ENCODE measurements at regions not wholly inside any gene's neighbourhood (a gene's known extent, or its start where the extent isn't known, plus 50 kb on each side); places are given as distances from the start of the nearest gene placed in this dataset.
"Not testable (repeated sequence)": the region's sequence is repeated elsewhere in the genome, so short reads cannot be mapped to it uniquely, and the experiment has no call there.

DNA sequence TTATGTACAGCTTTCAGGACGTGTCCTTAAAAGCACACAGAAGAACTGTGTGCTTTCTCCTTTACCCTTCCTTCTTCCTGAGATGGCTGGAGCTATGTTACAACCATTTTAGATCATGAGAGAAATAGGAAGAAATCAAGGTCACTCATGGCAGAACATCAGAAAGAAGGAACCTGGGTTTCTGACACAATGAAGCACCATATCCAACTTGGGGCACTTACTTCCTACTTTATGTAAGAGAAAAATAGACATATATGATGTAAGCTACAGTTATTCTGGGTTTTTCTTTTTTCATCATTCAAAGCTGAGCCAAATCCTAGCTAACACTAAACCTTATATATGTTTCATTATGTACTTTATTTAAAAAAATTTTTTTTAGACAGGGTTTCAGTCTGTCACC is 79.5 kb downstream of the FAM161A start:
- DNase-seq (ENCODE audit: extremely low read depth, low read depth, low spot score), result no peak

DNA sequence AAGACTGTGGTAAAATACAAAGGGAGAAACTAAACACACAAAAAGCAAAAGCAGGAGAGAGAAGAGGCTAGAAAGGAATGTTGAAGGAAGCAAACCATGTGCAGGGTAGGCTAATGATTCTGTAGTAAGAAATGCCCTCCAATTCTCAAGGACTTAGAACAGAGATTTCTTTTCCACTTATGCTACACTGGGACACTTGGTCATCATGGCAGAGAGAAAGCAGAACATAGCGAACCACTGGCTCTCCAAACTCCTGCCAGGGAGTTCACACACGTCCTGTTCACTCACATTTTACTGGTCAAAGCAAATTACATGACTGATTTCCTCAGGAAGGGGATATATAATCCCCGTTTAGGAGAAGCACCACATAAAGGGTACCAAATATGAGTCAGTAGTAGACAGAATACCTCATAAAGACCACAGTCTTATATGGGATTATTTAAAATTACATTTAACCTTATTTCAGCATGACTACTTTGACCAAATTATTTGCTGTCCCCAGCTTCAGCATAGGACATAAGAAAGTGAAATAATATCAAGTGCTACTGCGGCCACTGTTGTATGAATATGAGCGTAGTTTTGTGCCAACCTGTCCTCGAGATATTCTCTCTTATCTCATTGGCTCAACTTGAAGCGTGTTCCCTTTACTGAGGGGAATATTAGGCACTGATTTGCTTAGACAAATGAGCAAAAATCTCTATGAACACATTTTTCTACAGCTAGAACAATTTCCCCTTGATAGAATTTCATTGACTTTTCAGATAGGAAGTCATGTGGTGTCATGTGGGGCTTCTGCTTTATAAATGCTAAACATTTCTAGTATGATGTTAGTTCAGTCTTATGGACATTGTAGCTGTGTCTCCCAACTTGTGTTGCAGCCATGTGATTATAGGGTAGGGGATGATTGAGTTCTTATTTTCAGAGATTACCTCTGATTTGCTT is 81.7 kb downstream of the FAM161A start:
- no peak for DNase-seq (ENCODE audit: extremely low read depth, low read depth, low spot score)

DNA sequence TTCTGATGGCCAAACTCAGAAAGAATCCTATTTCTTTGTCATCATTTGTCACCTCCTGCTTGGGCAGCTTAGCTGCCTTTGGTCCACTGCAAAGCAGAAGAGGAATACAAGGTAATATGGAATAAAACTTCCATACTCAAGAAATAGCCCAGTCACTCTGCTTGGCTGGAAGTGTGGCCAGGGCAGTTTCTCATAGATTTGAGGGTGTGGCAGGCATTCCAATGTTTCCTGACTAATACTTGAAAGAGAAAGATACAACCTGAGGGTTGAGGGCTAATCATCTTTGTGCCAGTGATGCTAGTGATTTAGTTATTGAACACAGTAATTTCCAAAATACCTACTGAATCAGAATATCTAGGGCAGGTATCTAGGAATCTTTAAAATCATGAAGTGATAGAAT is 83.1 kb downstream of the FAM161A start:
- no peak for DNase-seq (ENCODE audit: extremely low read depth, low read depth, low spot score)

DNA sequence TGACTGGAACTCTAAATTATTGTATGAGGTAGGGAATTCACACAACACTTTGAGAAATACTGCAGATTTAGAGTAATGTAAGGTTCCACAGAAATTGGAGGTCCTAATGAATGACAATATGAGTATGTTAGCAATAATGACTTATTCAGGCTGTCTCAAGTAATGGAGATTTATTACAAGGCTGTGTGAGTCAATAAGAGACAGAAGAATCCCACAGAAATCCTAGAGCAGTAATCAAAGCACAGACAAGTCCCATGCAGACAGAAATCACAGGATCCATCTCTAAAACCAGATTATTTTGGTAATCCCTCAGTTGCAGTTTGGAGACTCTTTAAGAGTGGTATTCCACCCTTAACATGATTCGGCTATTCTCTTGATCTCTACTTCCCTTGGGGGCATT is 83.6 kb downstream of the FAM161A start:
- DNase-seq (ENCODE audit: extremely low read depth, low read depth, low spot score), result no peak

DNA sequence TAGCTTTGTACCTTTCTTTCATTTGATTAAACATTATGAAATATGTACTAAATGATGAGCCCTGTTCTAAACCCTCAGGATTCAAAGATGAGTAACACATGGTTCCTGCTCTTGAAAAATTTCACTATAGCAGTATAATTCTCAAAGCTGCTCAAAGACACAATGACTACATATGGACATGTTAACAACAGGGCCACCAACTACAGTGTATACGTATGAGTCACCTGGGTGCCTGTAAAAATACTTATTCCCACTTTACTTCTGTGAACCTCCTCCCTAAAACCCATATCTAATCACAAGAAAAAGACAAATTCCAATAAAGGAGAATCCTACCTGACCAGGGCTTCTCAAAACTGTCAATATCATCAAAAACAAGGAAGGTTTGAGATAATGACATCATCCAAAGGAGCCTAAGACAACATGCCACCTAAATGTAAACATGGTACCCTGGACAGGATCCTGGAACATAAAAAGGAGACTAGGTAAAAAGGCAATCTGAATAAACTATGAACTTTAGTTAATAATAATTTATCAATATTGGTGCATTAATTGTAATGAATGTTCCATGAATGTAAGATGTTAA is 84.7 kb downstream of the FAM161A start:
- no peak for DNase-seq (ENCODE audit: extremely low read depth, low read depth, low spot score)

DNA sequence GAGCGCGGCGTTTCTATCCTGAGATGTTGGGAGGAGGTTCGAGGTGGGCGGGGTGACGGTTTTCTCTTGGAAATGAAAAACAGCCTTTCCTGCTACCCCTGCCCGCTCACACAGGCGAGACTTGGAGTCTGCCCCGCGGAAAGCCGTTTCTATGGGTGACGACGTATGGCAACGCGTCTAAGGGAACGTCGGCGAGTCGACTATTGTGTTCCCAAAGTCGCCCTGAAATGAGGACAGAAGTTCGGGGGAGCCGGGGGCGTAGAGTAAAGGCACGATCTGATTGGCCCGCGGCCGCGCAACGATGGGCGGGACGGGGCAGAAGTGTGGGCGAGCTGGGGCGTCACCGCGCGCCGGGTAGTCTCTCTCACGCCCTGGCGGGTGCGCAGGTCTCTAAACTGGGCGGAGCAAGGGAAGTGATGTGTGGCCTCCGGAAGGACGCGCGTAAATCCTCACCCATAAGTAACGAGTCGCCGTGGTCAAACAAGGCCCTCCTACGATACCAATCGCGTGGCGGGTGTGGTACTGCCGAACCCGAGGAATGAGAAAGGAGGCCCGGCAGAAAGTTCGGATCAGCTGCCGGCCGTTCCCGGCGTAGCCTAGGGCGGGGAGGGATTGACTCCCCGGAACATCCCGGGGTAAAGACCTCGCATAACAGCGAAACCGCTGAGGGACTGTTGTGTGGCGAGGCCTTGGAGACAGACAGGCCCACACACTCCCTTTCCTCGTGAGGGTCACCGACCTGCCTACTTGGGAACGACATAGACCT is 89.6 kb downstream of the FAM161A start:
- peak; percentile 77 for DNase-seq (ENCODE audit: extremely low read depth, low read depth, low spot score)

DNA sequence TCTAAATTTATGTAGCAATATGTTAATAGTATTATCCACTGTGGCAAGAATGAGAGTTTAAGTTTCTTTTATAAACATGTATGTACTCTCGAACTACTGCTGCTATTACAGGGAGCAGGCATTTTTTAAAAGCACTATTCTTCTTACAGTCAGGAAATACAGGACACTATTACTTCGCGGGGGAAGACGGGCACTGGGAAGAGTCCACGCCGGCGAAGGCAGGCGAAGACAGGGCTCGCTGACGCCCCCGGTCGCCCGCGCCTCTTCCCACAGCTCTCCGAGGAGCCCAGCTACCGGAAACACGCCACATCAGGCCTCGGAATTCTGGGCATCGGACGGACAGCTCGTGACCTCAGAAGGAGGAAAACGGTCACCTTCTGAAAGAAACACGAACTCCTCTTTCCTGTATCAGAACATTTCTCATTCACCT is 90.2 kb downstream of the FAM161A start:
- peak; percentile 65 for DNase-seq (ENCODE audit: extremely low read depth, low read depth, low spot score)

DNA sequence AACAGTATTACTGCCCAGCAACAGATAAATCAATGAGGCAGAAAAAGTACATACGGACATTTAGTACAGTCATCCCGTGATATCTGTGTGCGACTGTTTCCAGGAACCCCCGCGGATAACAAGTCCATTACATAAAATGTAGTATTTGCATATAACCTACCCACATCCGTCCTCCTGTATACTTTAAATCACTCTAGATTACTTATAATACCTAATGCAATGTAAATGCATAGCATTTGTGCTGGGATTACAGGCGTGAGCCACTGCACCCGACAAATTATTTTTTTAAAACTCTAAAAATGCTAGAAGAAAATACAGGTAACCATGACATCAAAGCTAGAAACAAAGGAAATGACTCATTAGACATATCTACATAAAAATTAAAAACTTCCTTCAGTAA is 91.6 kb downstream of the FAM161A start:
- DNase-seq (ENCODE audit: extremely low read depth, low read depth, low spot score), result no peak

DNA sequence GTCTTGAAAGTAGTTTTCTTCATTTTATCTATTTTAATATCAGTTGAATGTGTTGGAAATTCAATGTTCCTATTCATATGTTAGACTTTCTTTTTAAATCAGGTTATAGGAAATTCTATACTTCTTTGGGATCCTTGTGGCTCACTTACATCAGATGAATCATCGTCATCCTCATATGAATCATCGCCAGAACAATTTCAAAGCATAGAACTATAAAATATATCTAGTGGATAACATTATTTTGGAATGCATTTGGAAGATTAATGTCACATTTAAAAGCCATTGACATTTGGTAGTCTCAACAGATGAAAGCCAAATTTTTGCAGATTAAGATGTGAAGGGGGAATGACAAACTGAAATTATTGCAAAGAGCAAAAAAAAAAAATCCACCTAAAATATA is 94.1 kb downstream of the FAM161A start:
- no peak for DNase-seq (ENCODE audit: extremely low read depth, low read depth, low spot score)

DNA sequence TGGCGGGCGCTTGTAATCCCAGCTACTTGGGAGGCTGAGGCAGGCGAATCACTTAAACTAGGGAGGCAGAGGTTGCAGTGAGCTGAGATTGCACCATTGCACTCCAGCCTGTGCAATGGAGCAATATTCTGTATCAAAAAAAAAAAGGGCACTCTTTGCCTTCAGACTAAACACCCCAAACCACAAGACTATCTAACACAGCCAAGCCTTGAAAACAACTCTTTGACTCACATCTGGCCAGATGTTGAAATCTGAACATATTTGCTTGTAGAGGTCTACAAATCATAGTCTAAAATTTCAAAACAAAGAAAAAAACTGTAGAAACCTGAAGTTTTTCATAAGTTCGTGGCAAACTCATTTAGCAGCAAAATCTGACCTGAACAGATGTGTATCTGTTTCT is 94.9 kb downstream of the FAM161A start:
- no peak for DNase-seq (ENCODE audit: extremely low read depth, low read depth, low spot score)

DNA sequence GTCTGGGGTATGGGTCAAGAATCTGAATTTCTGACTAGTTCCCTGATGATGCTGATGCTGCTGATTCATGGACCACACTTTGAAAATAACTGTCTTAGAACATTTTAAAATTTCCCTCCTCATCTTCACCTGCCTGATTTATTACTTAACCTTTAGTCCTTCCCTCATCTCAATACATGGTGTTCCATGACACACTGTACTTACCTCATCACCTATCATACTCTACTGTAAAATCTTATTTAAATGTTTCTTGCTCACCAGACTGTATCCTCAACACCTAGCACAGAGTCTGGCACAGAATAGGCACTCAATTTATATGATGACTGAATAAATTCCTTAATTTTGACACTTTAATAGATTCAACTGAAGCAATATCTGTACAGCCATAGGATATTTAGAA is 95.7 kb downstream of the FAM161A start:
- DNase-seq (ENCODE audit: extremely low read depth, low read depth, low spot score), result no peak

DNA sequence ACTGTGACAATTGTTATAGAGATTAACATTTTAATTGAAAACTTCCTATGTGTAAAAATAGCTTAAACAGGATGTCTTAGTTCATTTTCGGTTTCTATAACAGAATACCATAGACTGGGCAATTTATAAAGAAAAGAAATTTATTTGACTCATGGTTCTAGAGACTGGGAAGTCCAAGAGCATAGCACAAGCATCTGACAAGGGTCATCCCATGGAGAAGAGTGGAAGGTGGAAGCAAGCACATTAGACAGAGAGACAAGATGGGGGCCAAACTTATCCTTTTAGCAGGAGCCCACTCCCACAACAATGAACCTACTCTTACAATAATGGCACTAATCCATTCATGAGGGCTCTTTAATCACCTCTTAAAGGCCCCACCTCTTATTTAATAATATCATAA is 100.3 kb downstream of the FAM161A start:
- no peak for DNase-seq (ENCODE audit: extremely low read depth, low read depth, low spot score)

DNA sequence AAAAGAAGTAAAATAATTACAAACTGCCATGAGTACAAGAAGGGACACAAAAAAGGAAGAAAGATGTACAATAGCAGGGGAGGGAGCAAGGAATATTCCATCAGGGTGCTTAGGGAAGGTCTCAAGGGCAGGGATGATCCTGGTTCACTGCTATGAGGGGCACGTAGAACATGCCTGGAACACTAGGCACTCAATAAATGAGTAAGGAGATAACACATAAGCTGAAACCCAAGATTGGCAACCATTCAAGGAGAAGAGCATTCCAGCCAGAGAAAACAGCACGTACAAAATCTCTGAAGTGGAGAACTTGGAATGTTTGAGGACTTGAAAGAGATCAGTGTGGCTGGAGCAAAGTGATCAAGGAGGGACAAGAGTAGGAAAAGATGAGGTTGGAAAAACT is 103.2 kb downstream of the FAM161A start:
- DNase-seq (ENCODE audit: extremely low read depth, low read depth, low spot score), result no peak

DNA sequence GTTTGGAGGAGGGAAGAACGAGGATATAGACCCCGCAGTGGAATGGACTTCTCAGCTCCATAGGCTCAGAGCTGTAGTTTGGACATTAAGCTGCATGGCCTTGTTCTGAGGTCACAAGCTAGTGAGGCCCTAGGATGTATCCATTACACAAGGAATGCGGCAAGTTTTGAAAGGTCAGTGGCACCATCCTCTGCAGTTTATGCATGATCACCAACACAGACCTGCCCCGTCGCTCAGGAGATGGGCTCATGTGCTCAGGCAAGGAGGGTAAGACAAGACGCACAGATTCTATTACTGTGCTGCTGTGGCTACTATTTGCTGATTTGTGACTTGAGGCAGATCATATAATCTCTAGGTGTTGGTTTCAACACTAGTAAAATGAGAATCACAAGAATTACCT is 110.9 kb downstream of the FAM161A start:
- no peak for DNase-seq (ENCODE audit: extremely low read depth, low read depth, low spot score)

DNA sequence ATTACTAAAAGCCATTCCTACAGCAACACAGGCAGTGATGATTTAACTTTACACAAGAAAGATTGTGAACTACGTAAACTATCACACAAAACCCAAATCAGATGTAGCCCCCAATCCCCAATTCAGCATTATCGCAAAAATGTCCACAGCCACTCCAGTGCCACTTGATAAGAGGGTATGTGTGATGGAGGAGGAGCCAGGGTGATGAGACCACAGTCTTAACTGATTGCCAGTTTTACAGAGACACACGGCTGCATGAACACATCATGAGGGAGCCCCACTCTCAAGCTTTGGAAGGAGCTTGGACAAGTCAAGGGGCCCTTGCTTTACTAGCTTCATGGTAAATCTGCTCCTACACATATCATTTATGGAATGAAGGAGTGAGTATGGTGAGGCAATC is 116.0 kb downstream of the FAM161A start:
- DNase-seq (ENCODE audit: extremely low read depth, low read depth, low spot score), result no peak

DNA sequence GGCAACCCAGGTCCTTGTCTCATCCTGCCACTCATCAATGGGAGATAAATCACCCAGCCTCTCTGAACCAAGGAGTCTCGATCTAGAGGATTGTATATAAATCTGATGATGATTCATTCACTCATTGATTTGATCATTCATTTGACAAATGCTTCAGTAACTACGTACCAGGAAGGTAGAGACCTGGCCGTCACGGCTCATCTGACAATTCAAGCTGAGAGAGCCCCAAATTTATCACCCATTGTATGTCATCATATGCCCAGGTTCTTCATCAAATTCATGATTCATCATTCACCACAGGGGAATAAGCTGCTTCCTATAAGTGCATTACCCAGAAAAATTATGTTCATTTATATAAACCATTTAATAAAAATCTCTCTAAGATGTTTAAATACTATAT is 116.9 kb downstream of the FAM161A start:
- no peak for DNase-seq (ENCODE audit: extremely low read depth, low read depth, low spot score)

DNA sequence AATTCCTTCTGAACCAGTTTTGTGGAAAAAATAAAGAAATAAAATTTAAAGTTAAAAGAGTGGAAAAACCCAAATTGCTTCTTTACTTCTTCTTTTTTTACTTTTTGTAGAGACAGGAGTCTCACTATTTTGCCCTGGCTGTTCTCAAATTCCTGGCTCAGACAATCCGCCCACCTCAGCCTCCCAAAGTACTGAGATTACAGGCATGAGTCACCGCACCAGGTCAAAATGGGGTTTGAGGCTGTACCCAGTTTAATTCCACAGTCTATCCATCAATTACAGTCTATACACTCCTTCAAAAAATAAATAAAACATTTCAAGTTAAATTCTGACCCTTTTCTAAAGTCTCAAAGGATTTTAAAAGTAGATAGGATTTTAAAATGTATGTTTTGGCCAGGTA is 120.3 kb downstream of the FAM161A start:
- no peak for DNase-seq (ENCODE audit: extremely low read depth, low read depth, low spot score)

DNA sequence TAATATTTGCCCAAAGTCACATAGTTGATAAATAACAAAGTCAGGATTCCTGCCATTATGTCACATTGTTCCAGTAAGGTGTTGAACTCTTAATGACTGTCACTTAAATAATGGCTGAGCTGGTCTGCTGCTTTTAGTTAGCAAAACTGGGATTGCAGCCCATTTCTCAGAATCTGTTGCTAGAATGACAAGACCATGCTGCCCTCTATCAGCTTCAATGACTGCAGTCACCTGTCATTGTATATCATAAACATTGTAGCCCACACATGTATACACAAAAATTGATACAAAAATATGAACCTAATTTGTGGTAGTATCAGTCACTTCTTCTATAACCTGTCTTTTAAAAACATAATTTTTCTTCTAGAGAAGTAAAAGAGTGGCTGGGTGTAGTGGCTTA is 121.1 kb downstream of the FAM161A start:
- no peak for DNase-seq (ENCODE audit: extremely low read depth, low read depth, low spot score)

DNA sequence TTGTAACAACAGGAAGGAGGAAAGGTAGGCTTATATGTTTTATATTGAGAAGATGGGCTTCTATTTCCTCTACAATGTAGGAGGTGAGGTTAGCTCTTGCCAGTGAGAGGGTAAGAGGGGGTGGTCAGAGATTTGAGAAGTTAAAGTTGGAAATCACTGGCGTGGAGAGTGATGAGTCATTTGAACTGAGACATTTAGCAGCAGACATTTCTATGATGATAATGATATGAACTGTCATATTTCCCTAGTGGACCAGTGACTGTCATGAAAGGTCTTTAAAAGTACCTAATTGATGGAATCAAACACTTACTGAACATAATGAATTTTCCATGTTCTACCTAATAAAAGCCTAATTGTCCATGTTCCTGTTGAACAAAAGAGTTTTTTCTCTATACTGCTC is 126.1 kb downstream of the FAM161A start:
- DNase-seq (ENCODE audit: extremely low read depth, low read depth, low spot score), result no peak

DNA sequence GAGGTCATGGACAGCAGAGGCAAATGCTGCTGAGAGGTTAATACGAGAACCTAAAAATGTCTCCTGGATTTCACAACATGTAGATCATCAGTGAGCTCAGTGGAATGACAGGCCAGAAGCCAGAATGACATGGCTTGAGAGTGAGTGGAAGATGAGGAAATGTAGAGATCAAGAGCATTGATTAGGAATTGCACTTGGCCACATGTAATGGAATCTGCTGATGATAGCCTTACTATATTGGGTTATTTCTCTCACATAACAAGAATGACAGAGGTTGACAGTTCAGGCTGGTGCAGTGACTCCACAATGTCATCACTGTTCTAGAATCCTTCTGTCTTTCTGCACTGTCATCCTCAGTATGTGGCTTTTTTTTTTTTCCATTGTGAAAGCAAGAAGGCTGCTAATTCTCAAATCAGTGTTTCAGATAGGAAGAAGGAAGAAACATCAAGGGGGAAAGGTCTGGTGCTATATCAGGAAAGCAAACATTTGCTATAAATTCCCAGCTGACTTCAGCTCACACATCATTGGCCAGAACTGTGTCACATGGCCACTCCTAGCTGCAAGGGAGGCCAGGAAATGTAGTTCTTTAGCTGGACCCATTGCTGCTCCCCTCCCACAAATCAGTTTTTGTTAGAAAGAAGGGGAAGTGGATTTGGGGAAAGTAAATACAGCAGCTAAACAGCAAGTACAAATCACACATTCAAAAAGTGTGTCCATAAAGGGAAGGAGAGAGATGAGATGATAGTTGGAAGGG is 127.2 kb downstream of the FAM161A start:
- DNase-seq (ENCODE audit: extremely low read depth, low read depth, low spot score), result no peak

DNA sequence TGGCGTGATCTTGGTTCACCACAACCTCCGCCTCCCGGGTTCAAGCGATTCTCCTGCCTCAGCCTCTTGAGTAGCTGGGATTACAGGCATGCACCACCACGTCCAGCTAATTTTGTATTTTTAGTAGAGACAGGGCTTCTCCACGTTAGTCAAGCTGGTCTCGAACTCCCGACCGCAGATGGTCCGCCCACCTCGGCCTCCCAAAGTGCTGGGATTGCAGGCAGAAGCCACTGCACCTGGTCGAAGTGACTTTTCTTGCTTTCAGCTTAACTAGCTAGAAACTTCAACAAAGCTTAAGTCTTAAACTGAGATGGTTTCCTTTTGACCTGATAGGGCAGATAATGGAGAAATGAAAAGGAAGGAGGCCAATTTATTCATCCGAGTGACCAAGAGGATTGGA is 130.5 kb downstream of the FAM161A start:
- DNase-seq (ENCODE audit: extremely low read depth, low read depth, low spot score), result not testable (repeated sequence)
